ENCODE measurements at regions not wholly inside any gene's neighbourhood (a gene's known extent, or its start where the extent isn't known, plus 50 kb on each side); places are given as distances from the start of the nearest gene placed in this dataset.

DNA sequence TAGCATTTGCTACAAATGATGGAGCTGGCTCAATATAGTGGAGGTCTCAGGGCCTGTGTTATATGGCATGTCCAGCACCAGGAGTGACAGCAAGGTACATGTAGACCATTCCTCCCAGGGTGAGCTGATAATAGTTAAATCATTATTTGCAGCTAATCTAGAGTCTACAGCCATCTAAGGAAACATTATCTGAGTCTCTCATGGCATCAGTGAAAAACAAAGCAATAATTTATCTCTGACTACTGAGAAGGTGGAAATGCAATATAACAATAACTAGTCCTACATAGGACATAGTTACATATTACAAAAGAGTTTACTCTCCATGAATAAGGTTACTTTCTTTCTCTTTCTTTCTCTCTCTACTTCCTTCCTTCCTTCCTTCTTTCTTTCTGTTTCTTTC, 143.4 kb upstream of the KCNK2 start:
- no peak for DNase-seq (ENCODE audit: extremely low spot score)
- ChIA-PET POLR2A (no interaction called here), CTCF (no interaction called here)
- TF ChIP-seq, protein P1, sequence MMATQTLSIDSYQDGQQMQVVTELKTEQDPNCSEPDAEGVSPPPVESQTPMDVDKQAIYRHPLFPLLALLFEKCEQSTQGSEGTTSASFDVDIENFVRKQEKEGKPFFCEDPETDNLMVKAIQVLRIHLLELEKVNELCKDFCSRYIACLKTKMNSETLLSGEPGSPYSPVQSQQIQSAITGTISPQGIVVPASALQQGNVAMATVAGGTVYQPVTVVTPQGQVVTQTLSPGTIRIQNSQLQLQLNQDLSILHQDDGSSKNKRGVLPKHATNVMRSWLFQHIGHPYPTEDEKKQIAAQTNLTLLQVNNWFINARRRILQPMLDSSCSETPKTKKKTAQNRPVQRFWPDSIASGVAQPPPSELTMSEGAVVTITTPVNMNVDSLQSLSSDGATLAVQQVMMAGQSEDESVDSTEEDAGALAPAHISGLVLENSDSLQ (IDR thresholded peaks at IDR 0.05), result no peak
- no peak for TF ChIP-seq TARDBP (IDR thresholded peaks at IDR 0.05)

DNA sequence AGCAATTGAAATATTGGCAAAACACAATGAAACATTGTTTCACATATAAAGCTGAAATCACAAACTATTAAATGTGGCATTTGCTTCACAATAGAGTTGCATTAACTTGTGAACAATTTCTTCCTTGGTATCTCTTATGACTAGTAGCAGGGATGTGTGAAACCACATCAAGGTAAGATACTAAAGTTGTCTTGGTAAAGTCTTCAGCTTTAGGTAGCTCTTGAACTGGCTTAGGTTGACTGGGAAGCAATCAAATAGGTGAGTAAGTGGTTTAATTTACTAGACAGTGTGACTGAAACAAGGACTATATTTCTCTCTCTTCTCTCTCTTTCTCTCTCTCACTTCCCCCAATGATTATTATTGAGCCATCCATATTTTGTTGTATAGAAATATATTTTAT, 141.5 kb upstream of the KCNK2 start:
- CTCF ChIA-PET, result no interaction called here
- DNase-seq (ENCODE audit: extremely low spot score), result no peak
- TF ChIP-seq NFRKB (IDR thresholded peaks at IDR 0.05) (no peak), FOXA1 (IDR thresholded peaks at IDR 0.05) (no peak), ZNF384 (IDR thresholded peaks at IDR 0.05) (no peak), SUZ12 (IDR thresholded peaks at IDR 0.05) (no peak), FOXK2 (IDR thresholded peaks at IDR 0.05) (no peak), CTBP1 (IDR thresholded peaks at IDR 0.05; ENCODE audit: borderline replicate concordance) (no peak), SP1 (IDR thresholded peaks at IDR 0.05) (no peak), LEF1 (IDR thresholded peaks at IDR 0.05; ENCODE audit: borderline replicate concordance) (no peak), L3MBTL2 (conservative IDR thresholded peaks at IDR 0.05) (no peak), ELF4 (IDR thresholded peaks at IDR 0.05) (no peak), FOXM1 (IDR thresholded peaks at IDR 0.05; ENCODE audit: borderline replicate concordance) (no peak), TARDBP (IDR thresholded peaks at IDR 0.05) (no peak), ARNT (IDR thresholded peaks at IDR 0.05) (no peak), BHLHE40 (IDR thresholded peaks at IDR 0.05; ENCODE audit: borderline replicate concordance) (no peak), HDGF (IDR thresholded peaks at IDR 0.05; ENCODE audit: borderline replicate concordance) (no peak)
- TF ChIP-seq, protein P1 (IDR thresholded peaks at IDR 0.05), result no peak
- POLR2A ChIA-PET, result no interaction called here

DNA sequence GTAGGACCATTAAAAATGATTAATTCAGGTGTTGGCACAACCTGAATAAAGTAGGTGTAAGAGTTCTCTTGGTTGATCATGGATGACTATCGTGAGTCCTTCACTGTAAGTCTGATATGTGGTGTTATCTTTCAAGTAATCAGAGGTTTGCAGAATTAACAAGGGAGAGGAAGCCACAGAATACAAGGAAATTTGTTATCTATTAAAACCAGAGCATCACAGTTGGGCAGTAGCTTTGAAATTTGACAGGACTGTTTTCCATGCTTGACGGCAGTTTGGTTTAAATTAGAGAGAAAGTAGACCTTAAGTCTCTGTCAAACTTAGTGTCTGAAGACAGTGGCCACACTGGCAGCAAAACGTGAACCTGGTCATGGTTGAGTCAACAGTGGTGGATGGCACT, 139.5 kb upstream of the KCNK2 start:
- CTCF ChIA-PET, result no interaction called here
- DNase-seq (ENCODE audit: extremely low spot score), result no peak
- POLR2A ChIA-PET, result no interaction called here
- TF ChIP-seq SUZ12 (IDR thresholded peaks at IDR 0.05) (no peak), TARDBP (IDR thresholded peaks at IDR 0.05) (no peak), ZNF384 (IDR thresholded peaks at IDR 0.05) (no peak), LEF1 (IDR thresholded peaks at IDR 0.05; ENCODE audit: borderline replicate concordance) (no peak), HDGF (IDR thresholded peaks at IDR 0.05; ENCODE audit: borderline replicate concordance) (no peak), FOXA1 (IDR thresholded peaks at IDR 0.05) (no peak), NFRKB (IDR thresholded peaks at IDR 0.05) (no peak), ELF4 (IDR thresholded peaks at IDR 0.05) (no peak), ARNT (IDR thresholded peaks at IDR 0.05) (no peak), FOXM1 (IDR thresholded peaks at IDR 0.05; ENCODE audit: borderline replicate concordance) (no peak), FOXK2 (IDR thresholded peaks at IDR 0.05) (no peak), SP1 (IDR thresholded peaks at IDR 0.05) (no peak), CTBP1 (IDR thresholded peaks at IDR 0.05; ENCODE audit: borderline replicate concordance) (no peak), L3MBTL2 (conservative IDR thresholded peaks at IDR 0.05) (no peak), BHLHE40 (IDR thresholded peaks at IDR 0.05; ENCODE audit: borderline replicate concordance) (no peak)
- TF ChIP-seq, protein P1 (IDR thresholded peaks at IDR 0.05), result no peak

DNA sequence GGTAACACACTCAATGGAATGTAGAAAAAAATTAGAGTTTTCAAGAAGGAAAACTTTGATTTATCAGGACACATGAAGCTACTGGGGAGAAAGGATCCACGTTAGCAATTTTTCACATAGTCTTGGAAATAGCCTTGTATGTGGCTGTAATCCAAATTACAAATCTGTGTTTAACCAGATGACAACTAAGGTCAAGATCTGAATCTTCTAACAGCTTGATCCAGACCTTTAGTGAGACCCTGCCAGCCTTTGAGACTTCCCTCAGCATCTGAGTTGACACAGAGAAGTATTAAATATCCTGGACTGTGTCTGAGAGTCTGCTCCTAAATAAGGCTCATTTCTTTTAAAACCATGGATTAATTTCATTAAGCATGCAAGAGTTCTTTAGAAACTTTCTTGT, 135.9 kb upstream of the KCNK2 start:
- TF ChIP-seq TARDBP (IDR thresholded peaks at IDR 0.05) (no peak), ZNF384 (IDR thresholded peaks at IDR 0.05) (no peak), ARNT (IDR thresholded peaks at IDR 0.05) (no peak), SP1 (IDR thresholded peaks at IDR 0.05) (no peak), FOXA1 (IDR thresholded peaks at IDR 0.05) (no peak), CTBP1 (IDR thresholded peaks at IDR 0.05; ENCODE audit: borderline replicate concordance) (no peak), FOXM1 (IDR thresholded peaks at IDR 0.05; ENCODE audit: borderline replicate concordance) (no peak), BHLHE40 (IDR thresholded peaks at IDR 0.05; ENCODE audit: borderline replicate concordance) (no peak), SUZ12 (IDR thresholded peaks at IDR 0.05) (no peak), HDGF (IDR thresholded peaks at IDR 0.05; ENCODE audit: borderline replicate concordance) (no peak), FOXK2 (IDR thresholded peaks at IDR 0.05) (no peak), ELF4 (IDR thresholded peaks at IDR 0.05) (no peak), NFRKB (IDR thresholded peaks at IDR 0.05) (no peak), L3MBTL2 (conservative IDR thresholded peaks at IDR 0.05) (no peak), LEF1 (IDR thresholded peaks at IDR 0.05; ENCODE audit: borderline replicate concordance) (no peak)
- TF ChIP-seq, protein P1 (IDR thresholded peaks at IDR 0.05), result no peak
- ChIA-PET POLR2A (no interaction called here), CTCF (no interaction called here)
- DNase-seq (ENCODE audit: extremely low spot score), result no peak

DNA sequence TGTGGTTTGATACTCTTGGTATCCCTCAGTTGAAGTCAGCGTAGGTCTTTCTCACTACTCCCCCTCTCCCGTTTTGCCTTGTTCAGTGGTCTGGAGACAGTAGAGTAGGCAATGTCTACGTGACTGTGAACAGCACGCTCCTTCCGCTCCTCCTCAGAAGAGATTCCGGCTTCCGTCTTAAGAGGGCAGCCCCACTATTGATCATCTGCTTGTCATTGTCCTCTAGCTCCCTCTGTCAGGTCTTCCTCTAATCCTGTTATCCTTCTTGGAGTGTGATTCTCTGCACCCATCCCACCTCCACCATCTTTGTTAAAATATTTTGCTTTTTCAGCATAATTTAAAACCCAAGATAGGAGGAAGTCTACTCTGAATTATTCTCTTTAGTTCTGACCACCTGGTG, 129.9 kb upstream of the KCNK2 start:
- CTCF ChIA-PET, result no interaction called here
- POLR2A ChIA-PET, result no interaction called here
- peak; percentile 17 for DNase-seq (ENCODE audit: extremely low spot score)
- TF ChIP-seq FOXA1 (IDR thresholded peaks at IDR 0.05) (no peak), BHLHE40 (IDR thresholded peaks at IDR 0.05; ENCODE audit: borderline replicate concordance) (no peak), CTBP1 (IDR thresholded peaks at IDR 0.05; ENCODE audit: borderline replicate concordance) (no peak), HDGF (IDR thresholded peaks at IDR 0.05; ENCODE audit: borderline replicate concordance) (no peak), ARNT (IDR thresholded peaks at IDR 0.05) (no peak), ZNF384 (IDR thresholded peaks at IDR 0.05) (no peak), NFRKB (IDR thresholded peaks at IDR 0.05) (no peak), ELF4 (IDR thresholded peaks at IDR 0.05) (no peak)
